ENCODE measurements at regions not wholly inside any gene's neighbourhood (a gene's known extent, or its start where the extent isn't known, plus 50 kb on each side); places are given as distances from the start of the nearest gene placed in this dataset.

GRCh38 chr12:58288190-58288589 is 346.8 kb downstream of the ATP23 start:
- H3K27ac ChIP-seq: no peak overlapping the region
- TF ChIP-seq CTCF (IDR thresholded peaks at IDR 0.05) (no peak), ZFX (IDR thresholded peaks at IDR 0.05; ENCODE audit: borderline replicate concordance) (no peak)

DNA sequence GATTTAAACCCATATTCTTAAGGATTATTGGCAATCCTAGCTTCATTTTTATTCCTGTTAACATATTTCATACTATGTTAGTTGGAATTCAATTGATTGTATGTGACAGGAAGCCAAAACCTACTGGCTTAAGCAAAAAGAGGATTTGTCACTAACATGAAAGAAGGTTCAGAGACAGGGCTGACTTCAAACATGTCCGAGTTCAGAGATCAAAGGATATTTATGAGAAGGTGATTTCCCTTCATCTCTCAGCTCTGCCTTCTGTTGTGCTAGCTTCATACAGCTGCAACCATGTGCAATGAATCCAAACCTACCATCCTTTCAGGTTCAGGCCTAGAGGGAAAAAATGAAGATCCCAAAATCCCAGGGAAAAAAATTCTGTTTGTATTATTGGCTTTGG is 349.7 kb downstream of the ATP23 start:
- no peak overlapping the region for H3K27ac ChIP-seq
- no peak for TF ChIP-seq CTCF (IDR thresholded peaks at IDR 0.05)
- TF ChIP-seq ZFX (IDR thresholded peaks at IDR 0.05; ENCODE audit: borderline replicate concordance): no peak

DNA sequence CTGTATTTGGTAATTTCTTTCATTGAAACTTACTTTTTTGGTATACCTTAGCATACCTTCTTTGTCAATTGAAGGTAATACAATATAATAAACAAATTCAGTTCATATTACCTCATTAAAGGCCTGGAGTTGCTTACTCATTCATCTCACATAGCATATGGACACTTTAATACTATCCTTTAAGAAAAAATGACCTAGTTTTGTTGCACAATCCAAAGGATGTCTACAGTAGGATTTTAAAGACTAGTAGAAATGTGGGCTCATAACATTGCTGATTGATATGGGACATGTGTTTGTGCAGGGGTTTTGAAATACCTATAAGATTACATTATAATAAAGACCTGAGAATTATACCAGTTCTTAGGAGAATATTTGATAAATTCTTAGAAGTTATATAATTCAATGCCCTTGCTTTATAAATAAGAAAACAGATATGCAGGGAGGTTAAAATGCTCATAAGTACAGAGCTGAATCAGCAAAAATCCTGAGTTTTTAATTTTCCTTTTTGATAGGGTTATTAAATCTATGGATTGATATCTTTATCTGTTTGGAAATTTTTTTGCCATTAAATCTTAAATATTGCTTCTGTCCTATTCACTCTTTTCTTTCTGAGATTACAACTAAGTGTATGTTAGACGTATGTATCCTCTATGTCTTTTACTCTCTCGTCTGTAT is 352.1 kb downstream of the ATP23 start:
- H3K27ac ChIP-seq: no peak overlapping the region
- TF ChIP-seq CTCF (IDR thresholded peaks at IDR 0.05) (no peak), ZFX (IDR thresholded peaks at IDR 0.05; ENCODE audit: borderline replicate concordance) (no peak)

GRCh38 chr12:58295268-58295667 is 353.9 kb downstream of the ATP23 start:
- TF ChIP-seq CTCF (IDR thresholded peaks at IDR 0.05) (no peak), ZFX (IDR thresholded peaks at IDR 0.05; ENCODE audit: borderline replicate concordance) (no peak)
- no peak overlapping the region for H3K27ac ChIP-seq

- no peak overlapping the region for H3K27ac ChIP-seq
- no peak for TF ChIP-seq ZFX (IDR thresholded peaks at IDR 0.05; ENCODE audit: borderline replicate concordance)
- TF ChIP-seq CTCF (IDR thresholded peaks at IDR 0.05): no peak
These were observed 355.5 kb downstream of the ATP23 start for GRCh38 chr12:58296863-58297262.

GRCh38 chr12:58298803-58299202 is 357.4 kb downstream of the ATP23 start:
- TF ChIP-seq CTCF (IDR thresholded peaks at IDR 0.05) (no peak), ZFX (IDR thresholded peaks at IDR 0.05; ENCODE audit: borderline replicate concordance) (no peak)
- no peak overlapping the region for H3K27ac ChIP-seq

DNA sequence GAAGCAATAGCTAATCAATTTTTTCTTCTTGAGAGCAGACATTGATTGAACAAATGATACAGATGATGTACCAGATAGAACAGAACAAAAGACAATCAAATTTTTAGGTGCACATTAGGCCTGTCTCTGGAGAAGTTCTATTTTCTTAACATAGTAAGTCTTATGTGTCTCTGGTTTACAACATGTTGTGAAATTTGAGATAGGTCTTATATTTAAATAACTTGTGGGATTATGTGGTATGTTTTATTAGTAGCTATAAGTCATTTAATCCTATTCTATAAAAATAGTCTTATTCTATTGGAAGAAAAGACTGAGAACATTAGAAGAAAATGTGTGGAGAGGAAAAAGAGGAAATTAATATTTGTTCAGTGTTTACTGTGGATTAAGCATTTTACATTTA is 358.0 kb downstream of the ATP23 start:
- H3K27ac ChIP-seq: no peak overlapping the region
- TF ChIP-seq CTCF (IDR thresholded peaks at IDR 0.05) (no peak), ZFX (IDR thresholded peaks at IDR 0.05; ENCODE audit: borderline replicate concordance) (no peak)
